IPS DF 6.9 (cell line): ENCODE measurements at regions not wholly inside any gene's neighbourhood (a gene's known extent, or its start where the extent isn't known, plus 50 kb on each side); places are given as distances from the start of the nearest gene placed in this dataset.

Experiments
- DNase-seq: peaks from one replicate; pipeline ENCODE4 v3.0.0-alpha.2; 2013; ENCODE audit warnings: low read depth, low spot score
- H3K27ac ChIP-seq: one replicate; pipeline ENCODE4 v1.5.1; 2013; ENCODE audit warnings: low read length, control low read depth
- H3K27me3 ChIP-seq: 2 replicates; pipeline ENCODE4 v1.6.1; 2013; ENCODE audit warnings: mild to moderate bottlenecking, low read length; ENCODE audit not compliant: control insufficient read depth, insufficient read depth
- H3K36me3 ChIP-seq: 2 replicates; pipeline ENCODE4 v1.6.1; 2013; ENCODE audit warnings: low read length; ENCODE audit not compliant: control insufficient read depth, insufficient read depth
- H3K4me1 ChIP-seq: 2 replicates; pipeline ENCODE4 v1.6.1; 2013; ENCODE audit warnings: low read length; ENCODE audit not compliant: control insufficient read depth, insufficient read depth
- H3K4me3 ChIP-seq: 2 replicates; pipeline ENCODE4 v1.5.1; 2013; ENCODE audit warnings: mild to moderate bottlenecking, low read length
- H3K9me3 ChIP-seq: 2 replicates; pipeline ENCODE4 v1.6.1; 2013; ENCODE audit warnings: low read length, inconsistent platforms; ENCODE audit not compliant: control insufficient read depth, insufficient read depth
- WGBS: extraction: QIAGEN DNeasy Blood & Tissue Kit; methylation state at CpG from one replicate; pipeline ENCODE4 v1.1.7; 2013; ENCODE audit warnings: mixed read lengths, missing lambda C conversion rate; ENCODE audit not compliant: insufficient read length, insufficient coverage; 5-methylcytosine and 5-hydroxymethylcytosine counted together

DNA sequence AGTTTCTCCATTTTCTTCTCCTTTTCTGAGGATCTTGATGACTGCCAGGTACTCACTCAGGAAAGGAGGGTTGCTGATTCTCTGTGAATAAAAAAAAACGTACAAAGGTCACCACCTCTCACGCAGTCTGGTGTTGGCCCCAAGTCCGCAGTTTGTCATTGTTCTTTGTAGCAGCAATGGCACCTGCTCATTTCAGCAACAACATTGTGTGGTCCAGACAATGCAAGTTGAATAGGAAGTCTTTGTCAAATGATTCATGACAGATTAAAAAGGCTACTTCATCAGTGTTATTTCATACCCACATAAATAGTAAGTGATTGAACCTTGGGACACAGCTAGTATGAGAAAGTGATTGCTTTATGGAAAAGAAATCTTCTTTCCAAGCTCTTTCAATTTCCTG lies 653.5 kb upstream of the MGMT start:
- Histone ChIP-seq H3K27ac (no peak overlapping the region), H3K4me1 (no peaks in the 10 kb centered on the region), H3K27me3 (no peaks in the 10 kb centered on the region), H3K9me3 (no peaks in the 10 kb centered on the region), H3K36me3 (no peaks in the 10 kb centered on the region), H3K4me3 (no peak overlapping the region)
- no CpG with 5 or more reads among the region's 3 CpGs for WGBS
- DNase-seq, result no peak

- WGBS, result no CpG with 5 or more reads among the region's 12 CpGs
- no peaks in the 10 kb centered on the region for H3K9me3 ChIP-seq
- no peak for DNase-seq
- no peaks in the 10 kb centered on the region for H3K4me1 ChIP-seq
- H3K27ac ChIP-seq, result no peak overlapping the region
- no peaks in the 10 kb centered on the region for H3K36me3 ChIP-seq
- H3K4me3 ChIP-seq, result no peak overlapping the region
- H3K27me3 ChIP-seq, result no peaks in the 10 kb centered on the region
Measured at GRCh38 chr10:128814024-128814423, 653.0 kb upstream of the MGMT start.

DNA sequence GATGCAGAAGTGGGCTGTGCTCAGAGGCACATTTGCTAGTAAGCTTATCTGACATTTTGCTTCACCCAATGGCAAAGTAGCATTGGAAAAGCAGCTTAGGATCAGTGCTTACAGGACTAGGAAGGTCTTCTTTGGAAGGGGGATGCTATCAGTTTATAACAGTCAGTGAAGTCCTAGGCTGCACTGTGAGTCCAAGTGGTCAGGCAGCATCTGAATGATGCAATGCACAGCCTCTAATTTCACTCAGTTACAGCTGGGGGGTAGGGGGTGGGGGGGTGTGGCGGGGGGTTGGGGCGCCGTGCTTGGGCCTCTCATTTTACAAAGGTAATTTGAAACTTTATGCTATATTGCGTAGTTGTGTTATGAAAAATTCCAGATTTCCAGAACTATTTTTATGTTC lies 652.3 kb upstream of the MGMT start:
- H3K27me3 ChIP-seq, result no peaks in the 10 kb centered on the region
- no peaks in the 10 kb centered on the region for H3K36me3 ChIP-seq
- no peaks in the 10 kb centered on the region for H3K9me3 ChIP-seq
- H3K4me3 ChIP-seq, result no peak overlapping the region
- DNase-seq, result no peak
- WGBS, result no CpG with 5 or more reads among the region's 4 CpGs
- H3K27ac ChIP-seq, result no peak overlapping the region
- no peaks in the 10 kb centered on the region for H3K4me1 ChIP-seq

- Histone ChIP-seq H3K27ac (no peak overlapping the region), H3K4me3 (no peak overlapping the region), H3K4me1 (no peaks in the 10 kb centered on the region), H3K27me3 (no peaks in the 10 kb centered on the region), H3K9me3 (no peaks in the 10 kb centered on the region), H3K36me3 (no peaks in the 10 kb centered on the region)
- DNase-seq, result no peak
- no CpG with 5 or more reads among the region's 2 CpGs for WGBS
Measured at GRCh38 chr10:128816726-128817125, 650.3 kb upstream of the MGMT start.

- no CpG with 5 or more reads among the region's 2 CpGs for WGBS
Measured at GRCh38 chr10:128817636-128818035, 649.4 kb upstream of the MGMT start.

GRCh38 chr10:128820663-128821062 lies 646.4 kb upstream of the MGMT start:
- no peaks in the 10 kb centered on the region for H3K4me1 ChIP-seq
- DNase-seq, result no peak
- no CpG with 5 or more reads among the region's 7 CpGs for WGBS

More at GRCh38 chr10:128817636-128818035, 649.4 kb upstream of the MGMT start:
- DNase-seq, result no peak
- Histone ChIP-seq H3K4me3 (no peak overlapping the region), H3K36me3 (no peaks in the 10 kb centered on the region), H3K9me3 (no peaks in the 10 kb centered on the region), H3K27ac (no peak overlapping the region), H3K4me1 (no peaks in the 10 kb centered on the region), H3K27me3 (no peaks in the 10 kb centered on the region)

GRCh38 chr10:128823201-128823600 lies 643.8 kb upstream of the MGMT start:
- no peak overlapping the region for H3K27ac ChIP-seq
- H3K4me1 ChIP-seq, result no peaks in the 10 kb centered on the region
- DNase-seq, result no peak
- H3K27me3 ChIP-seq, result no peaks in the 10 kb centered on the region
- no peaks in the 10 kb centered on the region for H3K36me3 ChIP-seq
- no CpG with 5 or more reads among the region's 16 CpGs for WGBS
- no peak overlapping the region for H3K4me3 ChIP-seq
- no peaks in the 10 kb centered on the region for H3K9me3 ChIP-seq

More at GRCh38 chr10:128820663-128821062, 646.4 kb upstream of the MGMT start:
- Histone ChIP-seq H3K36me3 (no peaks in the 10 kb centered on the region), H3K4me3 (no peak overlapping the region), H3K27me3 (no peaks in the 10 kb centered on the region), H3K9me3 (no peaks in the 10 kb centered on the region), H3K27ac (no peak overlapping the region)

DNA sequence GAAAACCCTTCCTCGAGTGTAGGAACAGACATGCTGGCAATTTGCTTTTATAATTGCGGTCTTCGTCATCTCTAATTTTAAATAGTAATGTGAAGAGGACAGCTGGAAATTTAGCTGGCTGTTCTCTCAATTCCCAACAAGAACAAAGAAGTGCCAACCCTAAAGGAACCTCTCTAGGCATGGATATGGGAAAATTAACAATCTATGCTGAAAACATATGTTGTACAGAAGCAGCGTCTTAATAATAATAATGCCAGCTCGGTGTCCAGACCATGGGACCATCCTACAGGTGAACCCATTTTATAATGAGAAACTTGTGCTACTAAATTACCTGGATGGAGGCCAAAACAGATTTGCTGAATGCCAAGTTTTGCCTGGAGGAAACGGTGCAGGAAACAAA lies 641.4 kb upstream of the MGMT start:
- no peaks in the 10 kb centered on the region for H3K9me3 ChIP-seq
- no peaks in the 10 kb centered on the region for H3K4me1 ChIP-seq
- DNase-seq, result no peak
- no peak overlapping the region for H3K27ac ChIP-seq
- H3K27me3 ChIP-seq, result no peaks in the 10 kb centered on the region
- no peaks in the 10 kb centered on the region for H3K36me3 ChIP-seq
- H3K4me3 ChIP-seq, result no peak overlapping the region
- no CpG with 5 or more reads among the region's 6 CpGs for WGBS

DNA sequence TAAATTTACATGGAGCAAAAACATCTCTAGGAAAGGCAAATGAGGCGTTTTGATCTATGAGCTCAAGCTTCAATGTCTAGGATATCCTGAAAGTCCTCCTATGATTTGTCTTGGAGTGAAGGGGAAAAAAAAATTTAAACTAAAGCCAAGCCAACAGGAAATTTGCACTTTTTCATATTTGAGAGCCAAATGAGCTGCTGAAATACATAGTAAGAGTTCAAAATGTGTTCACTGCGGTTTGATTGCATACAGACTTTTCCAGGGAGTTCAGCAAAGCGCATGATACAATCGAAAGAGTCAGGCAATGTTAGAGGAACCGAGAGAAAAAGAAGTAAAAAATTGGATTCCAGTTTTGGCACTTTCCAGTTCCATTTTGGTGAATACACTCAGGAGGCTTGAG lies 633.4 kb upstream of the MGMT start:
- no CpG with 5 or more reads among the region's 5 CpGs for WGBS
- Histone ChIP-seq H3K36me3 (no peaks in the 10 kb centered on the region), H3K4me1 (no peaks in the 10 kb centered on the region), H3K9me3 (no peaks in the 10 kb centered on the region), H3K27ac (no peak overlapping the region), H3K4me3 (no peak overlapping the region), H3K27me3 (no peaks in the 10 kb centered on the region)
- DNase-seq, result no peak

DNA sequence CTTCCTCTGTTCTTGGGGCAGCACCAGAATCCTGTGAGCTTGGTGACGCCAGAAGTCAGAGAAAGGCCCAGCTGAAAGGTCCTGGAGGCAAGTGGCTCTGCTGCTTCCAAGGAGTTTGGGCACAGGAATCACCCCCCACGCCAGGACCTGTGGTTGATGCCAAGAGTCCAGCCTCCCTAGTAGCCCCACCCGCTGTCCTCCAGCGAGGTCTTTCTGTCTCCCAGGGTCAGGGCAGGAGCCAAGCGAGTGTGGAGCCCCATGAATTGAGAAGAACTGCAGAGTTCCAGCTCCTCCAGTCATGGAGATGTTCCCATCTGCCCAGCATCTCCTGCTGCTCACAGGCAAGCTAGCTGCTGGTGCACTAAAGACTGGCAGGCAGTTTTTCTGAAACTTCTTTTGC lies 631.7 kb upstream of the MGMT start:
- no CpG with 5 or more reads among the region's 5 CpGs for WGBS
- H3K27me3 ChIP-seq, result no peaks in the 10 kb centered on the region

GRCh38 chr10:128837478-128837877 lies 629.6 kb upstream of the MGMT start:
- Histone ChIP-seq H3K36me3 (no peaks in the 10 kb centered on the region), H3K4me1 (no peaks in the 10 kb centered on the region), H3K27ac (no peak overlapping the region), H3K27me3 (no peaks in the 10 kb centered on the region), H3K4me3 (no peak overlapping the region), H3K9me3 (no peaks in the 10 kb centered on the region)
- WGBS, result no CpG with 5 or more reads among the region's 2 CpGs
- DNase-seq, result no peak

More for the DNA sequence above, 631.7 kb upstream of the MGMT start:
- no peak for DNase-seq
- no peak overlapping the region for H3K4me3 ChIP-seq
- H3K36me3 ChIP-seq, result no peaks in the 10 kb centered on the region
- no peaks in the 10 kb centered on the region for H3K4me1 ChIP-seq
- no peaks in the 10 kb centered on the region for H3K9me3 ChIP-seq
- no peak overlapping the region for H3K27ac ChIP-seq
